Hepatocyte (in vitro differentiated cells): ENCODE measurements at regions not wholly inside any gene's neighbourhood (a gene's known extent, or its start where the extent isn't known, plus 50 kb on each side); places are given as distances from the start of the nearest gene placed in this dataset.

Experiments
- CTCF ChIP-seq: fragments of 200-600 bp; sonication (generic); IDR thresholded peaks from 2 replicates; pipeline ENCODE4 v1.5.1; 2016; ENCODE audit warnings: antibody characterized with exemption, mild to moderate bottlenecking; ENCODE audit not compliant: poor library complexity
- EZH2 ChIP-seq: fragments of 200-600 bp; sonication (generic); IDR thresholded peaks from 2 replicates; pipeline ENCODE4 v1.6.1; 2016; ENCODE audit warnings: antibody characterized with exemption, mild to moderate bottlenecking, borderline replicate concordance
- EZH2phosphoT487 ChIP-seq: fragments of 200-600 bp; sonication (generic); IDR thresholded peaks from one replicate; pipeline ENCODE4 v1.6.1; 2018; ENCODE audit warnings: antibody characterized with exemption, mild to moderate bottlenecking, low read depth, moderate library complexity; ENCODE audit not compliant: unreplicated experiment, severe bottlenecking

GRCh38 chr2:144999071-144999875, 479.4 kb upstream of the ZEB2 start:
- TF ChIP-seq CTCF (no peak), EZH2 (no peak), EZH2phosphoT487 (no peak)
